Keratinocyte (primary cell): ENCODE measurements at regions not wholly inside any gene's neighbourhood (a gene's known extent, or its start where the extent isn't known, plus 50 kb on each side); places are given as distances from the start of the nearest gene placed in this dataset.

Experiments
- DNase-seq: peaks from one replicate; pipeline ENCODE4 v3.0.0-alpha.2; 2011; ENCODE audit warnings: low read depth, missing footprints, low spot score
- FAIRE-seq: peaks from 2 replicates; lab custom pipeline; 2011; peaks lifted over from hg19 to GRCh38; lab: Jason Lieb, UNC
- H2AFZ ChIP-seq: 2 replicates; pipeline ENCODE4 v1.6.0; 2012; ENCODE audit warnings: low read length, control low read depth, inconsistent platforms; ENCODE audit not compliant: control insufficient read depth
- H3K27ac ChIP-seq: 2 replicates; pipeline ENCODE4 v1.5.1; 2011; ENCODE audit warnings: low read length; ENCODE audit not compliant: control insufficient read depth, insufficient read depth
- H3K27me3 ChIP-seq: 3 replicates; pipeline ENCODE4 v1.6.0; 2011; ENCODE audit warnings: low read length; ENCODE audit not compliant: control insufficient read depth, insufficient read depth; ENCODE audit errors: extremely low read depth
- H3K36me3 ChIP-seq, 2 experiments: 2 replicates in 1 of 2; 3 replicates in 1 of 2; pipeline ENCODE4 v1.5.1; 2011; ENCODE audit warnings: low read length in 2 of 2, mild to moderate bottlenecking in 1 of 2; ENCODE audit not compliant: control insufficient read depth in 2 of 2, insufficient read depth in 2 of 2; ENCODE audit errors: extremely low read depth in 1 of 2
- H3K4me1 ChIP-seq: 3 replicates; pipeline ENCODE4 v1.5.1; 2011; ENCODE audit warnings: low read length; ENCODE audit not compliant: control insufficient read depth, insufficient read depth; ENCODE audit errors: extremely low read depth
- H3K4me2 ChIP-seq: 3 replicates; pipeline ENCODE4 v1.6.0; 2011; ENCODE audit warnings: low read depth, low read length; ENCODE audit not compliant: control insufficient read depth, insufficient read depth; ENCODE audit errors: extremely low read depth
- H3K4me3 ChIP-seq, 3 experiments: fragments of 200-600 bp in 1 of 3; sonication (generic) in 1 of 3; 2 replicates in 2 of 3; 3 replicates in 1 of 3; pipeline ENCODE4 v1.5.1; 2011 to 2016; ENCODE audit warnings: low read length in 3 of 3, mild to moderate bottlenecking in 3 of 3, control low read depth in 2 of 3, inconsistent platforms in 1 of 3, low read depth in 1 of 3, mixed read lengths in 1 of 3, mixed run types in 1 of 3, moderate library complexity in 1 of 3; ENCODE audit not compliant: control insufficient read depth in 2 of 3, insufficient read depth in 2 of 3; ENCODE audit errors: extremely low read depth in 1 of 3
- H3K79me2 ChIP-seq: 2 replicates; pipeline ENCODE4 v1.6.0; 2012; ENCODE audit warnings: low read length; ENCODE audit not compliant: control insufficient read depth, insufficient read depth
- H3K9ac ChIP-seq: 3 replicates; pipeline ENCODE4 v1.6.0; 2011; ENCODE audit warnings: low read length; ENCODE audit not compliant: control insufficient read depth, insufficient read depth; ENCODE audit errors: extremely low read depth
- H3K9me1 ChIP-seq: 3 replicates; pipeline ENCODE4 v1.6.0; 2011; ENCODE audit warnings: low read length; ENCODE audit not compliant: control insufficient read depth, insufficient read depth; ENCODE audit errors: extremely low read depth
- H3K9me3 ChIP-seq: 2 replicates; pipeline ENCODE4 v1.5.1; 2012; ENCODE audit warnings: low read depth, low read length; ENCODE audit not compliant: control insufficient read depth
- H4K20me1 ChIP-seq: 3 replicates; pipeline ENCODE4 v1.6.0; 2011; ENCODE audit warnings: low read length; ENCODE audit not compliant: control insufficient read depth, insufficient read depth; ENCODE audit errors: extremely low read depth
- CTCF ChIP-seq, 3 experiments: IDR thresholded peaks in 1 of 3; conservative IDR thresholded peaks in 1 of 3; optimal IDR thresholded peaks in 1 of 3; 2 replicates in 2 of 3; 3 replicates in 1 of 3; pipeline versions ENCODE3 to v1.5.1; 2011; ENCODE audit warnings: low read length in 3 of 3, mild to moderate bottlenecking in 3 of 3, moderate library complexity in 2 of 3, control low read depth in 1 of 3, inconsistent platforms in 1 of 3; ENCODE audit not compliant: insufficient read depth in 2 of 3; ENCODE audit errors: extremely low read depth in 1 of 3
- EZH2 ChIP-seq: IDR thresholded peaks from one replicate; pipeline ENCODE4 v1.6.1; 2012; ENCODE audit warnings: inconsistent platforms, mild to moderate bottlenecking, low read length, moderate library complexity
- dilution Hi-C: fragments of 300-500 bp; cut with MboI; formaldehyde crosslinking; loops from one replicate; pipeline ENCODE4 v1.7.0; 2020; ENCODE audit warnings: low sequenced_read_pairs; ENCODE audit not compliant: extremely low pct_ligation_motif_present

- Histone ChIP-seq H3K27me3 (no peaks in the 10 kb centered on the region), H3K4me2 (no peak overlapping the region), H3K27ac (no peak overlapping the region), H3K4me1 (peaks cover 21% of the 10 kb centered on the region), H3K79me2 (no peaks in the 10 kb centered on the region), H3K9me1 (no peaks in the 10 kb centered on the region), H4K20me1 (no peaks in the 10 kb centered on the region), H3K9ac (no peak overlapping the region), H3K4me3 (no peak overlapping the region), H3K9me3 (no peaks in the 10 kb centered on the region), H3K36me3 (no peaks in the 10 kb centered on the region), H2AFZ (no peak overlapping the region)
- FAIRE-seq = peak; percentile 69
- dilution Hi-C loops = no loop called here
- TF ChIP-seq EZH2 (no peak), CTCF (optimal IDR thresholded peaks at IDR 0.05 in 1 of 3, IDR thresholded peaks at IDR 0.05 in 1 of 3, conservative IDR thresholded peaks at IDR 0.05 in 1 of 3; ENCODE audit: extremely low read depth in 1 of 3, insufficient read depth in 2 of 3, low read length in 3 of 3) (peak; percentile 78 to 89 (median 84))
- DNase-seq = no peak
Observed at GRCh38 chr2:100730290-100730868, 89.6 kb upstream of the NPAS2 start.

- peak overlapping the region; percentile 4 for H3K9ac ChIP-seq
- no peaks in the 10 kb centered on the region for H3K79me2 ChIP-seq
- no peaks in the 10 kb centered on the region for H3K9me3 ChIP-seq
- DNase-seq (peak; percentile 59), FAIRE-seq (peak; percentile 87)
- no peaks in the 10 kb centered on the region for H3K27me3 ChIP-seq
- H3K4me1 ChIP-seq = peaks cover 21% of the 10 kb centered on the region
- no peak overlapping the region for H3K4me3 ChIP-seq
- dilution Hi-C loops = no loop called here
- no peaks in the 10 kb centered on the region for H3K36me3 ChIP-seq
- no peaks in the 10 kb centered on the region for H3K9me1 ChIP-seq
- H4K20me1 ChIP-seq = no peaks in the 10 kb centered on the region
- peak overlapping the region; percentile 14 for H3K4me2 ChIP-seq
- H3K27ac ChIP-seq = peak overlapping the region; percentile 58
- H2AFZ ChIP-seq = no peak overlapping the region
- TF ChIP-seq EZH2 (no peak), CTCF (optimal IDR thresholded peaks at IDR 0.05 in 1 of 3, IDR thresholded peaks at IDR 0.05 in 1 of 3, conservative IDR thresholded peaks at IDR 0.05 in 1 of 3; ENCODE audit: extremely low read depth in 1 of 3, insufficient read depth in 2 of 3, low read length in 3 of 3) (no peak)
Observed at GRCh38 chr2:100731535-100731981, 88.4 kb upstream of the NPAS2 start.
